ENCODE measurements at regions not wholly inside any gene's neighbourhood (a gene's known extent, or its start where the extent isn't known, plus 50 kb on each side); places are given as distances from the start of the nearest gene placed in this dataset.

- Histone ChIP-seq H3K4me3 (no peak overlapping the region), H3K9me3 (no peaks in the 10 kb centered on the region), H3K36me3 (no peaks in the 10 kb centered on the region), H3K4me1 (peaks cover 8 to 47% (median 23%) of the 10 kb centered on the region in 6 donors), H3K27me3 (replicated peaks in 1 of 7) (no peaks in the 10 kb centered on the region), H3K27ac (peak overlapping the region; percentile 8 to 86 (median 67))
- no peak for TF ChIP-seq POLR2AphosphoS5 (IDR thresholded peaks at IDR 0.05)
- no peak for TF ChIP-seq CTCF (IDR thresholded peaks at IDR 0.05 in 8 of 11, conservative IDR thresholded peaks at IDR 0.05 in 3 of 11)
- TF ChIP-seq POLR2A (IDR thresholded peaks at IDR 0.05): no peak
- intact Hi-C loops (cut with DNase I; ENCODE audit: low total_unique reads): no loop called here
- WGBS, 5 donors: 63 to 83% (median 71%) methylated on average over 4 of the region's 4 CpGs
- DNase-seq: no peak
Observed at GRCh38 chr11:111176603-111177002, 68.9 kb upstream of the POU2AF2 start.

- 87 to 97% (median 92%) methylated on average over 3 of the region's 3 CpGs for WGBS, 5 donors
- H3K27ac ChIP-seq: no peak overlapping the region
- H3K27me3 ChIP-seq (replicated peaks in 1 of 7): no peaks in the 10 kb centered on the region
- DNase-seq: no peak
- H3K36me3 ChIP-seq: no peaks in the 10 kb centered on the region
- intact Hi-C loops (cut with DNase I; ENCODE audit: low total_unique reads): no loop called here
- TF ChIP-seq POLR2AphosphoS5 (IDR thresholded peaks at IDR 0.05) (no peak), POLR2A (IDR thresholded peaks at IDR 0.05) (no peak), CTCF (IDR thresholded peaks at IDR 0.05 in 8 of 11, conservative IDR thresholded peaks at IDR 0.05 in 3 of 11) (no peak)
- H3K9me3 ChIP-seq: no peaks in the 10 kb centered on the region
- no peak overlapping the region for H3K4me3 ChIP-seq
- peaks cover 4 to 29% (median 12%) of the 10 kb centered on the region in 6 donors for H3K4me1 ChIP-seq
Observed at GRCh38 chr11:111173221-111173620, 72.3 kb upstream of the POU2AF2 start.

- H3K27me3 ChIP-seq (replicated peaks in 1 of 7): no peaks in the 10 kb centered on the region
- no peaks in the 10 kb centered on the region for H3K9me3 ChIP-seq
- H3K4me1 ChIP-seq: peaks cover 4 to 21% (median 10%) of the 10 kb centered on the region in 6 donors
- intact Hi-C loops (cut with DNase I; ENCODE audit: low total_unique reads): no loop called here
- TF ChIP-seq POLR2A (IDR thresholded peaks at IDR 0.05) (no peak), POLR2AphosphoS5 (IDR thresholded peaks at IDR 0.05) (no peak)
- no peaks in the 10 kb centered on the region for H3K36me3 ChIP-seq
- H3K27ac ChIP-seq: no peak overlapping the region
- no peak for DNase-seq
- 78 to 92% (median 87%) methylated on average over 3 of the region's 3 CpGs for WGBS, 5 donors
- no peak overlapping the region for H3K4me3 ChIP-seq
Observed at GRCh38 chr11:111172321-111172862, 73.1 kb upstream of the POU2AF2 start.

GRCh38 chr11:111170761-111171379 lies 74.7 kb upstream of the POU2AF2 start:
- H3K27me3 ChIP-seq (replicated peaks in 1 of 7): no peaks in the 10 kb centered on the region
- H3K9me3 ChIP-seq: no peaks in the 10 kb centered on the region
- no peak for TF ChIP-seq CTCF (IDR thresholded peaks at IDR 0.05 in 8 of 11, conservative IDR thresholded peaks at IDR 0.05 in 3 of 11)
- no peak for TF ChIP-seq POLR2A (IDR thresholded peaks at IDR 0.05)
- TF ChIP-seq POLR2AphosphoS5 (IDR thresholded peaks at IDR 0.05): no peak
- intact Hi-C loops (cut with DNase I; ENCODE audit: low total_unique reads): no loop called here
- H3K27ac ChIP-seq: no peak overlapping the region
- no peak for DNase-seq
- WGBS, 5 donors: 91 to 94% (median 92%) methylated on average over 11 of the region's 11 CpGs
- H3K4me1 ChIP-seq: peaks cover 0 to 6% (median 2%) of the 10 kb centered on the region in 6 donors
- H3K4me3 ChIP-seq: no peak overlapping the region
- no peaks in the 10 kb centered on the region for H3K36me3 ChIP-seq

Data from spleen (tissue), 11 donors.